ENCODE measurements at regions not wholly inside any gene's neighbourhood (a gene's known extent, or its start where the extent isn't known, plus 50 kb on each side); places are given as distances from the start of the nearest gene placed in this dataset.

DNA sequence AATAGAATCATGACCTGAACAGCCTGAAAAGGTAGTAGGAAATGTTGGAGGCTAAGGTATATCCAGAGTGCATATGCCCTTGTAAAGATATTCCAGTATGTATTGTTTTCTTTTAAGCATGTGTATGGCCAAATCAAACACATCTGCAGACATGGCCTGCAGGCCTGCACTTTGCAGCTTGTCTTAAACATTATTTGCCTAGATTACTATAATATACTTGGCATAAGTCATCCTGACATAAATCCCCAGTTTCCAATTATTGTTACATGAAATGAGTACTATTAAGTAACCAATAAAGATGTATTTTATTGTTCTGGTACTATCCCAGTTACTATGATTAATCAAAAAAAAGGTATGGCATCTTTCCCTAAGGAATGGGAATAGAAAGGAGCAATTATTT lies 169.1 kb upstream of the PTBP2 start (continued):
- TF ChIP-seq ZNF695 (CRISPR knock-in tag; IDR thresholded peaks at IDR 0.05) (no peak), ZNF274 (IDR thresholded peaks at IDR 0.05; ENCODE audit: borderline replicate concordance, low read depth, low read length) (no peak), POLR2G (IDR thresholded peaks at IDR 0.05; ENCODE audit: low read depth, low read length) (no peak)

DNA sequence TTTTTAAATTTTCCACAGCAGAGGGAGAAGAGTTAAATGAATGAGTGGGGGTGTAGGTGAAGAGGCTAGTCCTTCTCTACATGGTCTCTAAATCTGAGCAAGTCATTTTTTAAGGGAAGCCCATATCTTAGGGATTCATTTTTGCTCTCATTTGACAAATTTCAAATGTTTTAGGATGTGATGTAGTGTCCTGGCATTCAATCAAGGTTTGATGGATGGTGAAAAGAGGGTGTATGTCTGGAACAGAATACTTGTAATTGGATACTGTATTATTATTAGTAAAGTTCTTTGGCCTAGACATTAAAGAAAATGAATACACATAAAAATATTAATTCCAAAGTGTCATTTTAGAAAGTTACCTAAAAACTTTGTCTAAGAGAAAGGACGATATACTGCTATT lies 167.8 kb upstream of the PTBP2 start:
- in situ Hi-C loops (cut with MboI) (no loop called here), intact Hi-C loops (cut with micrococcal nuclease) (no loop called here)
- Histone ChIP-seq H3K9ac (ENCODE audit: insufficient read depth in 1 of 2, low read depth in 2 of 2, low read length in 2 of 2) (no peak overlapping the region), H3K79me2 (ENCODE audit: control insufficient read depth, insufficient read depth, low read length) (no peaks in the 10 kb centered on the region), H3K4me1 (replicated peaks in 1 of 2; ENCODE audit: control insufficient read depth in 2 of 2, insufficient read depth in 2 of 2, low read length in 2 of 2) (no peaks in the 10 kb centered on the region), H3K9me3 (replicated peaks; ENCODE audit: control insufficient read depth, insufficient read depth, low read depth, low read length) (no peaks in the 10 kb centered on the region), H3K9me1 (ENCODE audit: control insufficient read depth, insufficient read depth, low read length) (no peaks in the 10 kb centered on the region), H2AFZ (ENCODE audit: low read depth, low read length) (no peak overlapping the region), H3K36me3 (ENCODE audit: control insufficient read depth, insufficient read depth, low read length) (no peaks in the 10 kb centered on the region), H4K20me1 (replicated peaks; ENCODE audit: control insufficient read depth, insufficient read depth, low read length) (no peaks in the 10 kb centered on the region), H3K4me2 (ENCODE audit: insufficient read depth, low read length) (no peak overlapping the region), H3K27ac (ENCODE audit: extremely low read depth, low read depth, low read length) (no peak overlapping the region), H3K4me3 (no peak overlapping the region), H3K27me3 (ENCODE audit: control insufficient read depth in 2 of 2, insufficient read depth in 2 of 2, low read length in 2 of 2) (no peaks in the 10 kb centered on the region)
- CTCF ChIA-PET (ENCODE audit: low intra/inter-chr PET ratio), result no interaction called here
- POLR2A ChIA-PET, result no interaction called here
- BruUV-seq (replicated peaks), result no TSS peak
- ATAC-seq (no peak), DNase-seq (ENCODE audit: extremely low read depth in 1 of 4, low spot score in 3 of 4) (no peak), FAIRE-seq (no peak)
- WGBS (ENCODE audit: insufficient coverage, low coverage, missing lambda C conversion rate), result 0% methylated on average over 1 of the region's 1 CpG
- TF ChIP-seq ZKSCAN3 (CRISPR knock-in tag; IDR thresholded peaks at IDR 0.05) (no peak), ZNF239 (CRISPR knock-in tag; IDR thresholded peaks at IDR 0.05) (no peak), L3MBTL2 (IDR thresholded peaks at IDR 0.05) (no peak), MAFG (tag; conservative IDR thresholded peaks at IDR 0.05) (no peak), MCM7 (IDR thresholded peaks at IDR 0.05) (no peak), ZNF79 (CRISPR knock-in tag; IDR thresholded peaks at IDR 0.05; ENCODE audit: low read depth) (no peak), MTA3 (IDR thresholded peaks at IDR 0.05; ENCODE audit: borderline replicate concordance) (no peak), HCFC1 (IDR thresholded peaks at IDR 0.05; ENCODE audit: low read depth, low read length) (no peak), CBFA2T3 (IDR thresholded peaks at IDR 0.05) (no peak)
- TF ChIP-seq, protein P1, sequence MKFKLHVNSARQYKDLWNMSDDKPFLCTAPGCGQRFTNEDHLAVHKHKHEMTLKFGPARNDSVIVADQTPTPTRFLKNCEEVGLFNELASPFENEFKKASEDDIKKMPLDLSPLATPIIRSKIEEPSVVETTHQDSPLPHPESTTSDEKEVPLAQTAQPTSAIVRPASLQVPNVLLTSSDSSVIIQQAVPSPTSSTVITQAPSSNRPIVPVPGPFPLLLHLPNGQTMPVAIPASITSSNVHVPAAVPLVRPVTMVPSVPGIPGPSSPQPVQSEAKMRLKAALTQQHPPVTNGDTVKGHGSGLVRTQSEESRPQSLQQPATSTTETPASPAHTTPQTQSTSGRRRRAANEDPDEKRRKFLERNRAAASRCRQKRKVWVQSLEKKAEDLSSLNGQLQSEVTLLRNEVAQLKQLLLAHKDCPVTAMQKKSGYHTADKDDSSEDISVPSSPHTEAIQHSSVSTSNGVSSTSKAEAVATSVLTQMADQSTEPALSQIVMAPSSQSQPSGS (CRISPR knock-in tag; IDR thresholded peaks at IDR 0.05), result no peak
- TF ChIP-seq, protein P2, sequence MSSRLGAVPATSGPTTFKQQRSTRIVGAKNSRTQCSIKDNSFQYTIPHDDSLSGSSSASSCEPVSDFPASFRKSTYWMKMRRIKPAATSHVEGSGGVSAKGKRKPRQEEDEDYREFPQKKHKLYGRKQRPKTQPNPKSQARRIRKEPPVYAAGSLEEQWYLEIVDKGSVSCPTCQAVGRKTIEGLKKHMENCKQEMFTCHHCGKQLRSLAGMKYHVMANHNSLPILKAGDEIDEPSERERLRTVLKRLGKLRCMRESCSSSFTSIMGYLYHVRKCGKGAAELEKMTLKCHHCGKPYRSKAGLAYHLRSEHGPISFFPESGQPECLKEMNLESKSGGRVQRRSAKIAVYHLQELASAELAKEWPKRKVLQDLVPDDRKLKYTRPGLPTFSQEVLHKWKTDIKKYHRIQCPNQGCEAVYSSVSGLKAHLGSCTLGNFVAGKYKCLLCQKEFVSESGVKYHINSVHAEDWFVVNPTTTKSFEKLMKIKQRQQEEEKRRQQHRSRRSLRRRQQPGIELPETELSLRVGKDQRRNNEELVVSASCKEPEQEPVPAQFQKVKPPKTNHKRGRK (tag; IDR thresholded peaks at IDR 0.05), result no peak
- TF ChIP-seq, protein P3, sequence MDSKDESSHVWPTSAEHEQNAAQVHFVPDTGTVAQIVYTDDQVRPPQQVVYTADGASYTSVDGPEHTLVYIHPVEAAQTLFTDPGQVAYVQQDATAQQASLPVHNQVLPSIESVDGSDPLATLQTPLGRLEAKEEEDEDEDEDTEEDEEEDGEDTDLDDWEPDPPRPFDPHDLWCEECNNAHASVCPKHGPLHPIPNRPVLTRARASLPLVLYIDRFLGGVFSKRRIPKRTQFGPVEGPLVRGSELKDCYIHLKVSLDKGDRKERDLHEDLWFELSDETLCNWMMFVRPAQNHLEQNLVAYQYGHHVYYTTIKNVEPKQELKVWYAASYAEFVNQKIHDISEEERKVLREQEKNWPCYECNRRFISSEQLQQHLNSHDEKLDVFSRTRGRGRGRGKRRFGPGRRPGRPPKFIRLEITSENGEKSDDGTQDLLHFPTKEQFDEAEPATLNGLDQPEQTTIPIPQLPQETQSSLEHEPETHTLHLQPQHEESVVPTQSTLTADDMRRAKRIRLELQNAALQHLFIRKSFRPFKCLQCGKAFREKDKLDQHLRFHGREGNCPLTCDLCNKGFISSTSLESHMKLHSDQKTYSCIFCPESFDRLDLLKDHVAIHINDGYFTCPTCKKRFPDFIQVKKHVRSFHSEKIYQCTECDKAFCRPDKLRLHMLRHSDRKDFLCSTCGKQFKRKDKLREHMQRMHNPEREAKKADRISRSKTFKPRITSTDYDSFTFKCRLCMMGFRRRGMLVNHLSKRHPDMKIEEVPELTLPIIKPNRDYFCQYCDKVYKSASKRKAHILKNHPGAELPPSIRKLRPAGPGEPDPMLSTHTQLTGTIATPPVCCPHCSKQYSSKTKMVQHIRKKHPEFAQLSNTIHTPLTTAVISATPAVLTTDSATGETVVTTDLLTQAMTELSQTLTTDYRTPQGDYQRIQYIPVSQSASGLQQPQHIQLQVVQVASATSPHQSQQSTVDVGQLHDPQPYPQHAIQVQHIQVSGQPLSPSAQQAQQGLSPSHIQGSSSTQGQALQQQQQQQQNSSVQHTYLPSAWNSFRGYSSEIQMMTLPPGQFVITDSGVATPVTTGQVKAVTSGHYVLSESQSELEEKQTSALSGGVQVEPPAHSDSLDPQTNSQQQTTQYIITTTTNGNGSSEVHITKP (IDR thresholded peaks at IDR 0.05; ENCODE audit: partially characterized antibody), result no peak
- TF ChIP-seq, protein P4, sequence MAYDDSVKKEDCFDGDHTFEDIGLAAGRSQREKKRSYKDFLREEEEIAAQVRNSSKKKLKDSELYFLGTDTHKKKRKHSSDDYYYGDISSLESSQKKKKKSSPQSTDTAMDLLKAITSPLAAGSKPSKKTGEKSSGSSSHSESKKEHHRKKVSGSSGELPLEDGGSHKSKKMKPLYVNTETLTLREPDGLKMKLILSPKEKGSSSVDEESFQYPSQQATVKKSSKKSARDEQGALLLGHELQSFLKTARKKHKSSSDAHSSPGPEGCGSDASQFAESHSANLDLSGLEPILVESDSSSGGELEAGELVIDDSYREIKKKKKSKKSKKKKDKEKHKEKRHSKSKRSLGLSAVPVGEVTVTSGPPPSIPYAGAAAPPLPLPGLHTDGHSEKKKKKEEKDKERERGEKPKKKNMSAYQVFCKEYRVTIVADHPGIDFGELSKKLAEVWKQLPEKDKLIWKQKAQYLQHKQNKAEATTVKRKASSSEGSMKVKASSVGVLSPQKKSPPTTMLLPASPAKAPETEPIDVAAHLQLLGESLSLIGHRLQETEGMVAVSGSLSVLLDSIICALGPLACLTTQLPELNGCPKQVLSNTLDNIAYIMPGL (CRISPR knock-in tag; IDR thresholded peaks at IDR 0.05), result no peak
